OCI-LY7 (cell line): ENCODE measurements at regions not wholly inside any gene's neighbourhood (a gene's known extent, or its start where the extent isn't known, plus 50 kb on each side); places are given as distances from the start of the nearest gene placed in this dataset.
A peak's percentile ranks its signal among the peaks of the same experiment; 100 is the strongest.

Experiments
- BruUV-seq: library from RNA; stranded (reverse); fragments of 400-500 nt; replicated peaks from 2 replicates; lab custom pipeline; 2021; lab: Mats Ljungman, UMichigan
- CTCF ChIA-PET: fragments of 300-600 bp; sonication (Branson Sonifier 250); formaldehyde crosslinking; loops from one replicate; lab custom pipeline; 2022; ENCODE audit warnings: antibody characterized with exemption; ENCODE audit not compliant: unreplicated experiment; lab: Charles Lee
- POLR2A ChIA-PET: fragments of 300-600 bp; sonication (Branson Sonifier 250); formaldehyde crosslinking; loops from one replicate; lab custom pipeline; 2022; ENCODE audit warnings: antibody characterized with exemption; lab: Charles Lee
- DNase-seq: peaks from one replicate; pipeline ENCODE4 v3.0.0-alpha.2; 2015; ENCODE audit warnings: low spot score
- H2AFZ ChIP-seq: fragments of 200-600 bp; sonication (generic), shearing (Covaris generic); 2 replicates; pipeline ENCODE4 v1.6.1; 2014; ENCODE audit warnings: mild to moderate bottlenecking, antibody characterized with exemption, low read length, moderate library complexity
- H3K27ac ChIP-seq: fragments of 200-600 bp; sonication (generic); 2 replicates; pipeline ENCODE4 v1.5.1; 2014; ENCODE audit warnings: mixed run types, low read depth, mild to moderate bottlenecking, moderate library complexity, low read length, inconsistent platforms; ENCODE audit not compliant: poor library complexity, severe bottlenecking
- H3K36me3 ChIP-seq: fragments of 200-600 bp; sonication (generic); 2 replicates; pipeline ENCODE4 v1.6.1; 2014; ENCODE audit warnings: mild to moderate bottlenecking, antibody characterized with exemption, low read length, moderate library complexity, mixed read lengths; ENCODE audit not compliant: insufficient read depth
- H3K4me1 ChIP-seq: fragments of 200-600 bp; sonication (generic); 2 replicates; pipeline ENCODE4 v1.5.1; 2014; ENCODE audit warnings: mild to moderate bottlenecking, low read length; ENCODE audit not compliant: insufficient read depth, poor library complexity, severe bottlenecking
- H3K4me2 ChIP-seq: fragments of 200-600 bp; sonication (generic); 2 replicates; pipeline ENCODE4 v1.6.1; 2014; ENCODE audit warnings: mild to moderate bottlenecking, low read length
- H3K4me3 ChIP-seq: fragments of 200-600 bp; sonication (generic); 2 replicates; pipeline ENCODE4 v1.5.1; 2014; ENCODE audit warnings: mild to moderate bottlenecking, low read depth, low read length; ENCODE audit not compliant: poor library complexity, severe bottlenecking
- H3K79me2 ChIP-seq: fragments of 200-600 bp; sonication (generic); 2 replicates; pipeline ENCODE4 v1.6.1; 2016; ENCODE audit warnings: low read depth, mild to moderate bottlenecking, low read length, moderate library complexity, mixed read lengths; ENCODE audit not compliant: insufficient read depth
- H3K9me2 ChIP-seq: fragments of 200-600 bp; sonication (generic); 2 replicates; pipeline ENCODE4 v1.6.1; 2016; ENCODE audit warnings: mild to moderate bottlenecking, low read length, mixed read lengths; ENCODE audit not compliant: insufficient read depth
- H3K9me3 ChIP-seq: fragments of 200-600 bp; sonication (generic); 2 replicates; pipeline ENCODE4 v1.6.1; 2014; ENCODE audit warnings: mild to moderate bottlenecking, mixed run types, low read length, mixed read lengths
- H4K20me1 ChIP-seq: fragments of 200-600 bp; sonication (generic); 2 replicates; pipeline ENCODE4 v1.6.1; 2014; ENCODE audit warnings: mild to moderate bottlenecking, antibody characterized with exemption, low read length, moderate library complexity, mixed read lengths; ENCODE audit not compliant: insufficient read depth
- EZH2phosphoT487 ChIP-seq: fragments of 200-600 bp; sonication (generic); IDR thresholded peaks from 2 replicates; pipeline ENCODE4 v1.6.1; 2018; ENCODE audit warnings: low read depth, borderline replicate concordance, mild to moderate bottlenecking, mixed run types, antibody characterized with exemption, low read length, moderate library complexity, mixed read lengths
- intact Hi-C: fragments of 100-400 bp; cut with micrococcal nuclease; formaldehyde crosslinking; loops from one replicate; pipeline ENCODE4 v1.10.0; 2022; ENCODE audit not compliant: unreplicated experiment
- TF ChIP-seq, protein P1 (sequence below): fragments of 200-600 bp; sonication (generic); conservative IDR thresholded peaks from 2 replicates; pipeline ENCODE4 v1.5.1; 2014; ENCODE audit warnings: mild to moderate bottlenecking, antibody characterized with exemption, low read length, moderate library complexity, mixed read lengths

- Histone ChIP-seq H3K79me2 (no peaks in the 10 kb centered on the region), H3K4me2 (no peak overlapping the region), H3K9me3 (no peaks in the 10 kb centered on the region), H3K4me3 (no peak overlapping the region), H3K4me1 (no peaks in the 10 kb centered on the region), H3K9me2 (no peaks in the 10 kb centered on the region), H3K27ac (no peak overlapping the region), H4K20me1 (0 out of 2 replicates have a peak, but pooled peaks cover 5% of the 10 kb centered on the region), H2AFZ (no peak overlapping the region), H3K36me3 (no peaks in the 10 kb centered on the region)
- CTCF ChIA-PET: no interaction called here
- POLR2A ChIA-PET: interaction anchor here (1.2 kb wide), 1 partner anchor 29 kb away, joined by 3 read pairs; no protein-coding TSS in a partner anchor
- BruUV-seq: TSS peak; percentile 21
- DNase-seq: no peak
- TF ChIP-seq, protein P1, sequence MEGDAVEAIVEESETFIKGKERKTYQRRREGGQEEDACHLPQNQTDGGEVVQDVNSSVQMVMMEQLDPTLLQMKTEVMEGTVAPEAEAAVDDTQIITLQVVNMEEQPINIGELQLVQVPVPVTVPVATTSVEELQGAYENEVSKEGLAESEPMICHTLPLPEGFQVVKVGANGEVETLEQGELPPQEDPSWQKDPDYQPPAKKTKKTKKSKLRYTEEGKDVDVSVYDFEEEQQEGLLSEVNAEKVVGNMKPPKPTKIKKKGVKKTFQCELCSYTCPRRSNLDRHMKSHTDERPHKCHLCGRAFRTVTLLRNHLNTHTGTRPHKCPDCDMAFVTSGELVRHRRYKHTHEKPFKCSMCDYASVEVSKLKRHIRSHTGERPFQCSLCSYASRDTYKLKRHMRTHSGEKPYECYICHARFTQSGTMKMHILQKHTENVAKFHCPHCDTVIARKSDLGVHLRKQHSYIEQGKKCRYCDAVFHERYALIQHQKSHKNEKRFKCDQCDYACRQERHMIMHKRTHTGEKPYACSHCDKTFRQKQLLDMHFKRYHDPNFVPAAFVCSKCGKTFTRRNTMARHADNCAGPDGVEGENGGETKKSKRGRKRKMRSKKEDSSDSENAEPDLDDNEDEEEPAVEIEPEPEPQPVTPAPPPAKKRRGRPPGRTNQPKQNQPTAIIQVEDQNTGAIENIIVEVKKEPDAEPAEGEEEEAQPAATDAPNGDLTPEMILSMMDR: no peak
- no peak for TF ChIP-seq EZH2phosphoT487
- intact Hi-C loops: no loop called here
Observed at GRCh38 chr16:72569677-72570076, 397.7 kb upstream of the PMFBP1 start.

DNA sequence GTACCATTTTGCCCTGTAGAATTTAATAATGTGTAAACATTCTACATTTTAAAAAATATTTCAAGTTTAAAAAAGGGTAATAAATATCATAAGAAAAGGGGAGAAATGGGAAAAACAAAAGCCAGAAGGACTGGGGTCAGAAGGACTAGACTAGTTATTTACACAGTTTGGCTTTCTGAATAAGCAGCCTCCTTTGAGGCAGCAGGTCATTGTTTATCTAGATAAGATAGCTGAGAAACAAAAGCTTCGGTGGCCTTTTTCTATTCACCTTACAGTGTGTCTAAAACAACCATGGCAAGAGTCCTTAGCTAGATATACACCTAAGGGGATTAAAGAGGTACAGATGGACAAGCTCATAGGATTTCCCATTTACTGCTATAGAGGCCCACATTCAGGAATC is 396.5 kb upstream of the PMFBP1 start:
- H2AFZ ChIP-seq: no peak overlapping the region
- no peak overlapping the region for H3K27ac ChIP-seq
- POLR2A ChIA-PET: interaction anchor here (0.5 to 1.5 kb wide), 4 partner anchors 10 to 57 kb away, joined by 3 to 6 read pairs (median 3); no protein-coding TSS in a partner anchor
- intact Hi-C loops: no loop called here
- H3K4me2 ChIP-seq: no peak overlapping the region
- no TSS peak for BruUV-seq
- TF ChIP-seq EZH2phosphoT487: no peak
- TF ChIP-seq, protein P1: no peak
- no peaks in the 10 kb centered on the region for H3K36me3 ChIP-seq
- H3K9me2 ChIP-seq: no peaks in the 10 kb centered on the region
- H3K9me3 ChIP-seq: no peaks in the 10 kb centered on the region
- no peaks in the 10 kb centered on the region for H3K4me1 ChIP-seq
- no peak for DNase-seq
- CTCF ChIA-PET: no interaction called here
- H4K20me1 ChIP-seq: 0 out of 2 replicates have a peak, but pooled peaks cover 5% of the 10 kb centered on the region
- H3K4me3 ChIP-seq: no peak overlapping the region
- no peaks in the 10 kb centered on the region for H3K79me2 ChIP-seq

GRCh38 chr16:72566174-72566573 is 394.2 kb upstream of the PMFBP1 start:
- intact Hi-C loops: no loop called here
- TF ChIP-seq, protein P1: no peak
- TF ChIP-seq EZH2phosphoT487: no peak
- BruUV-seq: no TSS peak
- Histone ChIP-seq H3K9me2 (no peaks in the 10 kb centered on the region), H3K36me3 (no peaks in the 10 kb centered on the region), H3K9me3 (no peaks in the 10 kb centered on the region), H2AFZ (no peak overlapping the region), H3K4me3 (no peak overlapping the region), H3K4me2 (no peak overlapping the region), H3K27ac (no peak overlapping the region), H3K79me2 (no peaks in the 10 kb centered on the region), H3K4me1 (no peaks in the 10 kb centered on the region), H4K20me1 (0 out of 2 replicates have a peak, but pooled peaks cover 5% of the 10 kb centered on the region)
- ChIA-PET CTCF (no interaction called here), POLR2A (no interaction called here)
- no peak for DNase-seq
